GM18951 (cell line): ENCODE measurements at regions not wholly inside any gene's neighbourhood (a gene's known extent, or its start where the extent isn't known, plus 50 kb on each side); places are given as distances from the start of the nearest gene placed in this dataset.
"Not testable (repeated sequence)": the region's sequence is repeated elsewhere in the genome, so short reads cannot be mapped to it uniquely, and the experiment has no call there.

Experiments used
- POLR2A ChIP-seq: IDR thresholded peaks from 4 replicates; pipeline ENCODE4 v1.6.1; 2011; ENCODE audit warnings: mild to moderate bottlenecking; ENCODE audit not compliant: insufficient read length, insufficient read depth; ENCODE audit errors: extremely low read depth
- in situ Hi-C: fragments of 300-500 bp; cut with MboI; formaldehyde crosslinking; loops from one replicate; pipeline ENCODE4 v1.12.0; 2022; ENCODE audit warnings: low sequenced_read_pairs, mixed read lengths, inconsistent platforms; ENCODE audit not compliant: unreplicated experiment

- in situ Hi-C loops: no loop called here
Measured at GRCh38 chr18:75730249-75730648, 302.7 kb upstream of the SMIM21 start.

DNA sequence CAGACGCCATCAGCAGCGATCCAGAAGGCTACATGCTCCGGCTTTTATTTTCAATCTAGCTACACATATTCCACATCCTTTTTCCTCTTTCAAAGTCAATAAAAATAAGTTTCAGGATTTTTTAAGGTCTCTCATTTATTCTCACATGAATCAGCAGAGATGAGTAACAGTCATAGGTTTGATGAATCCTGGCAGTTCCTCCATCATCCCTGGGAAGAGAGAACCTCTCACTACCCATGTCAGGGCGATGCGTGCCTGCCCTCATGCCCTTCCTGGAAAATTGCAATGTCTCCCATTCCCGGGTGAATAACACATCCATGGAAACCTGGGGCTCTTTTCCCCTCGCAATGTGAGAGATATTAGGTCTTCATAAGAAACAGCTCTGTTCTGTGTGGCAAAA is 301.1 kb upstream of the SMIM21 start:
- TF ChIP-seq POLR2A: no peak
- in situ Hi-C loops: no loop called here

More at GRCh38 chr18:75730249-75730648, 302.7 kb upstream of the SMIM21 start:
- TF ChIP-seq POLR2A: no peak

GRCh38 chr18:75727456-75727855 is 300.0 kb upstream of the SMIM21 start:
- TF ChIP-seq POLR2A: no peak
- in situ Hi-C loops: no loop called here

DNA sequence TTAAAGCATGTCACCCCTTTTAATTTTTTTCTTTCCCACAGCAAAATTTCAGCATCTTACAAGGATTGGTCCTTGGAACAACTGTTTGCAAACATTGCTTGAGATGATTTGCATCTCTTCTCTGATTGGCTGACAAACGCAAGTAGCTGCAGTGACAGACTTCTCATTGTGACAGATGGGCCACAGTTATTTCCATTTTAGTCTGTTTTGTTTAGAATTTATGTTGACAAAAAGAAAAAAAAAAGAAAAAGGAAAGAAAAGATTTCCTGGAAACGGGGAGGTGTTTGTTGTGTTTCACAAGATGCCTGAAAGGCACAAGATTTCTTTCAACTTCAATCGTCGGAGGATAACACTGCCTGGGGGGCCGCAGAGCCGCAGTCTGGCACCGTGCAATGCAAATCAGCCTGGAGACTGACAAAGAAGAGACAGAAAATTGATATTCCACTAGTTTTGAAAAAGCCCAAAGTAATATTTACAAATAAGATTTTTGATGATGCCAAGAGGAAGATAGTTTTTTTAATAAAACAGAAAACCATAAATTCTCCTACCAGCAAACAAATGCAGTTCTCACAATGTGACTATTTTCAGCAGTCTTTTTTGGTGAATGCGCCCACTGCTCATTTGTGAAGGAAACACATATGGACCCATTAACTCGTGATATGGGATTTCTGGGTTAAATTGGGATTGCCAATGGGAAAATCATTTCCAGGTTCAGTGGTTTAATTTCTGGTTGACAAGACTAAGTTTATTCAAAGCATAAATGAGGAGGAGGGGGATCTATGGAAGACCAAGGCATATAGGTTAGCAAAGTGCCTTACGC is 296.2 kb upstream of the SMIM21 start:
- in situ Hi-C loops: no loop called here
- no peak for TF ChIP-seq POLR2A

- in situ Hi-C loops: no loop called here
- no peak for TF ChIP-seq POLR2A
Measured at GRCh38 chr18:75714766-75715165, 287.3 kb upstream of the SMIM21 start.

DNA sequence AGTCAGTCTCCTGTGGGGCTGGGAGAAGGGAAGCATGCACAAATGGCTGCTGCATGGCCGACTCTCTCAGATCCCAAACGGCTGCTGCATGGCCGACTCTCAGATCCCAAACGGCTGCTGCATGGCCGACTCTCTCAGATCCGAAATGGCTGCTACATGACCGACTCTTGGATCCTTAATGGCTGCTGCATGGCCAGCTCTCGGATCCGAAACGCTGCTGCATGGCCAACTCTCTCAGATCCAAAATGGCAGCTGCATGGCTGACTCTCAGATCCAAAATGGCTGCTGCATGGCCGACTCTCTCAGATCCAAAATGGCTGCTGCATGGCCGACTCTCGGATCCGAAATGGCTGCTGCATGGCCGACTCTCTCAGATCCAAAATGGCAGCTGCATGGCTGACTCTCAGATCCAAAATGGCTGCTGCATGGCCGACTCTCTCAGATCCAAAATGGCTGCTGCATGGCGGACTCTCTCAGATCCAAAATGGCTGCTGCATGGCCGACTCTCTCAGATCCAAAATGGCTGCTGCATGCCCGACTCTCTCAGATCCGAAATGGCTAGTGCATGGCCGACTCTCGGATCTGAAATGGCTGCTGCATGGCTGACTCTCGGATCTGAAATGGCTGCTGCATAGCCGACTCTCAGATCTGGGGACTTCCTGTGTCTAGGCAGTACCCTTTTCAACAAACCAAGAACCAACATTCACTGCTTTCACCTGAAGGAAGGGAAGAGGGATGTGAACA is 284.8 kb upstream of the SMIM21 start:
- in situ Hi-C loops: not testable (repeated sequence)

- in situ Hi-C loops: no loop called here
- no peak for TF ChIP-seq POLR2A
Measured at GRCh38 chr18:75700561-75700960, 273.1 kb upstream of the SMIM21 start.

GRCh38 chr18:75698861-75699260 is 271.4 kb upstream of the SMIM21 start:
- in situ Hi-C loops: no loop called here
- TF ChIP-seq POLR2A: no peak

GRCh38 chr18:75697493-75697892 is 270.0 kb upstream of the SMIM21 start:
- no peak for TF ChIP-seq POLR2A
- in situ Hi-C loops: no loop called here

DNA sequence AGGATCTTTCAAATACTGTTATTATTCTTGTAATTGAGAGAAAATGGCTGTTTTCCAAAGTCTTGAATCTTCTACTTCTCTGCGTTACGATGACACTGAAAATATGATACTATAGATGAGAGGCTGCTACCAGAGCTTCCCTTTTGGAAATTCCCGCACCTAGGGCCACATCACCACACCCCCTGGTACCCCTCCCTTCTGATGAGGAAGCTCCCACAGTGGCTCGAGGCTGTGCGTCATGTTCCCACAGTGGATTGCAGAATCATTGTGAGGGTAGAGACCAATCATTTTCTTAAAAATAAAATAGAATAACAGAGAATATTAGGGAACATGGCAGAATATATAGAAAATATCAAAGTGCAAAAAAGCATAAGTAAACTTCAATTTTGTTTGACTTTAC is 268.9 kb upstream of the SMIM21 start:
- in situ Hi-C loops: no loop called here
- TF ChIP-seq POLR2A: no peak

DNA sequence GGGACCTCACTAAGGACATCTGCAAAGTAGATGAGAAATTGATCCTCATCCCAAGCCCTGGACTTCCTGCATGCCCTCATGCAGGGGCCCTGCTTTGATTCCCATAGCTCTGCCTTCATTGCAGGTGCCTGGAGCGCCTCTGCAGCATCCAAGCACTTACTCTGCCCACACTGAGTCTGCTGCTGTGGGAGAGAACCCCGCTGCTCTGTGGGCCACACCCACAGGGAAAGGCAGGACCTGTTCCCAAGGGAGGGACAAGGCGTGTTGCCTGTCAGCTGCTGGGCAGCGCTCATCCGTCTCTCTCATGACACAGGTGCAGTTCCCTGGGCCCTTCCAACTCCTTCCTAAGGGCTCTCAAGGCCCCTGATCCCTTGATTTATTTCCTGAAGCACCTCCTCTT is 266.8 kb upstream of the SMIM21 start:
- in situ Hi-C loops: no loop called here
- TF ChIP-seq POLR2A: no peak

DNA sequence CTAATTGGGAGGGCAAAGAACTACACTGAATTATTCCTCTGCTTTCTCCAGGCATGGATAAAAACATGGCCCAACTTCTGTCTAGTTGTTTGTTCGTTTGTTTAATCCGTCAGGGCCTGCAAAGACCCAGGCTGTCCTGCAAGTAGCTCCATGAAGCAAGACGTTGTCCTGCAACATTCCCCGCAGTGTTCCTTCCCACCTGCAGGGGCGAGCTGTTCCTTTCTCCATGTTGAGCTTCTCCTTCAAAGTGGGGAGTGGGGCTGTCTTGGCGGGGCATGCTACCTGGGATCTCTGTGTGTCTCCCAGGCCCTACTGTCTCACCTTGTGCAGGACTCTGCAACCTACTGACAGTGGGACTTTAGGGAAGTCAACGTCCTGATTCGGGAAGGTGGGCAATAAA is 264.0 kb upstream of the SMIM21 start:
- in situ Hi-C loops: no loop called here
- no peak for TF ChIP-seq POLR2A

GRCh38 chr18:75690283-75690682 is 262.8 kb upstream of the SMIM21 start:
- in situ Hi-C loops: not testable (repeated sequence)

GRCh38 chr18:75687626-75688025 is 260.1 kb upstream of the SMIM21 start:
- in situ Hi-C loops: no loop called here
- TF ChIP-seq POLR2A: no peak
